Retinal pigment epithelial cell (primary cell): ENCODE measurements at regions not wholly inside any gene's neighbourhood (a gene's known extent, or its start where the extent isn't known, plus 50 kb on each side); places are given as distances from the start of the nearest gene placed in this dataset.

Experiments
- DNase-seq: peaks from one replicate; pipeline ENCODE4 v3.0.0-alpha.2; 2010; ENCODE audit warnings: low read depth
- H3K4me3 ChIP-seq: 2 replicates; pipeline ENCODE4 v1.5.1; 2011; ENCODE audit warnings: mild to moderate bottlenecking, low read length, control low read depth, moderate library complexity
- TF ChIP-seq, protein P1 (sequence below): conservative IDR thresholded peaks from 2 replicates; pipeline ENCODE4 v1.5.1; 2011; ENCODE audit warnings: low read depth, low read length, control low read depth, inconsistent platforms

DNA sequence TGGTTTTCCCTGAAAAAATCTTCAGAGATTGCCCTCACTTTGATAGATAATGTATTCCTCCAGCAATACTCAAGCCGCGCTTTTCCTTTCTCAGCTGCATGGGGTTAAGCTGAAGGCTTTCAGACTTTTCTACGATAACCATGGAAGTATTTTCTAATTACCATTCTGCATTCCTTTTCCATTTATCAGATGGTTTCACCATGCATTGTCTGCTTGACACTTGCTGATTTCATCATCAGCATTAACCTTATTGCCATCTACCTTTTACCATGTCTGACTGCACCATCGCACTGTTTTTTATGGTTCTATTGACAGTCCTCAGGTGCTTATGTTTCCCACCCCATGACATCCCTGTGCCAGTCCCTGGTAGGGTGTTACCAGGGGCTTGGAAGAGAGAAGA, 91.6 kb downstream of the DMAC1 start:
- no peak overlapping the region for H3K4me3 ChIP-seq
- DNase-seq, result no peak
- TF ChIP-seq, protein P1, sequence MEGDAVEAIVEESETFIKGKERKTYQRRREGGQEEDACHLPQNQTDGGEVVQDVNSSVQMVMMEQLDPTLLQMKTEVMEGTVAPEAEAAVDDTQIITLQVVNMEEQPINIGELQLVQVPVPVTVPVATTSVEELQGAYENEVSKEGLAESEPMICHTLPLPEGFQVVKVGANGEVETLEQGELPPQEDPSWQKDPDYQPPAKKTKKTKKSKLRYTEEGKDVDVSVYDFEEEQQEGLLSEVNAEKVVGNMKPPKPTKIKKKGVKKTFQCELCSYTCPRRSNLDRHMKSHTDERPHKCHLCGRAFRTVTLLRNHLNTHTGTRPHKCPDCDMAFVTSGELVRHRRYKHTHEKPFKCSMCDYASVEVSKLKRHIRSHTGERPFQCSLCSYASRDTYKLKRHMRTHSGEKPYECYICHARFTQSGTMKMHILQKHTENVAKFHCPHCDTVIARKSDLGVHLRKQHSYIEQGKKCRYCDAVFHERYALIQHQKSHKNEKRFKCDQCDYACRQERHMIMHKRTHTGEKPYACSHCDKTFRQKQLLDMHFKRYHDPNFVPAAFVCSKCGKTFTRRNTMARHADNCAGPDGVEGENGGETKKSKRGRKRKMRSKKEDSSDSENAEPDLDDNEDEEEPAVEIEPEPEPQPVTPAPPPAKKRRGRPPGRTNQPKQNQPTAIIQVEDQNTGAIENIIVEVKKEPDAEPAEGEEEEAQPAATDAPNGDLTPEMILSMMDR, result no peak

DNA sequence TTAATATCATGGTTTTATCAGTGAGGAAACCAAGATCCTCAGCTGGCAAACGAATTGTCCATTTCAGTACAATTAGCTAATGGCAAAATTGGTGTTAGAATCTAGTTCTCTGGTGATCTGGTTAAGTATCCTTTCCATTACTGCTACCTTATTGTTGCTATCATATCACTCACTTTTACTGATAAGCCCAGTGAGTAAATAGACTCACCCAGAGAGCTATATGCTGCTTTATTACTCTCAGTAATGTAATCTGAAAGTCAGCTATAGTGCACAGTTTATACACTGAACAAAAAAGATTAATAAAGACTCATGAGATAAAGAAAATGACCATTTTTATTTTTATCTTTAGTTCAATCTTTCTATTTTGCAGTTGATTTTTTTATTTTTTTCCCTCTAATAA, 95.0 kb downstream of the DMAC1 start:
- TF ChIP-seq, protein P1, result no peak
- H3K4me3 ChIP-seq, result no peak overlapping the region
- no peak for DNase-seq

DNA sequence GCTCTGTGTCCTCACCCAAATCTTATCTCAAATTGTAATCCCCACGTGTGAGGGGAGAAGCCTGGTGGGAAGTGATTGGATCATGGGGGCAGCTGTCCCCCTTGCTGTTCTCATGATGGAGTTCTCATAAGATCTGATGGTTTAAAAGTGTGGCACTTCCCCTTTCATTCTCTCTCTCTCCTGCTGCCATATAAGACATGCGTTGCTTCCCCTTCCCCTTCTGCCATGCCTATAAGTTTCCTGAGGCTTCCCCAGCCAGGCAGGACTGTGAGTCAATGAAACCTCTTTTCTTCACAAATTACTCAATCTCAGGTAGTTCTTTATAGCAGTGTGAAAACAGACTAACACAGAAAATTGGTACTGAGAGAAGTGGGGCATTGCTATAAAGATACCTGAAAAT, 107.7 kb downstream of the DMAC1 start:
- TF ChIP-seq, protein P1, result no peak
- no peak overlapping the region for H3K4me3 ChIP-seq
- no peak for DNase-seq

DNA sequence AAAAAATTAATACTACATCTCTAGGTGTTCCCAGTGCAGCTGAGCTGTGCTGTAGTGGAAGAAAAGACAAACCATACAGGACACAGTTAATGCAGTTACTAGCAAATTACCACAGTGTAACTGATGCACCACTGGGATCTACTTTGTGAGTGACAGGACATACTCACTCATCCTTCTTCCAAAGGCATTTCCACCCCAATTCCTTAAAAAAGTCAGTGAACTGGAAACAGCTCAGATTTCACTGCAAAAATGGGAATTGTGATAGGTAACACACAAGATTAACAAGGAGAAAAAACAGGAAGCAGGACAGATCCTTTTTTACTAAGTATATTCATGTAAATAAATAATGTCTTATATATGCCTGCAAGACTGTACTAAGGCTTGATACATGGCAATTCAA, 109.6 kb downstream of the DMAC1 start:
- no peak for DNase-seq
- H3K4me3 ChIP-seq, result no peak overlapping the region
- TF ChIP-seq, protein P1, result no peak

DNA sequence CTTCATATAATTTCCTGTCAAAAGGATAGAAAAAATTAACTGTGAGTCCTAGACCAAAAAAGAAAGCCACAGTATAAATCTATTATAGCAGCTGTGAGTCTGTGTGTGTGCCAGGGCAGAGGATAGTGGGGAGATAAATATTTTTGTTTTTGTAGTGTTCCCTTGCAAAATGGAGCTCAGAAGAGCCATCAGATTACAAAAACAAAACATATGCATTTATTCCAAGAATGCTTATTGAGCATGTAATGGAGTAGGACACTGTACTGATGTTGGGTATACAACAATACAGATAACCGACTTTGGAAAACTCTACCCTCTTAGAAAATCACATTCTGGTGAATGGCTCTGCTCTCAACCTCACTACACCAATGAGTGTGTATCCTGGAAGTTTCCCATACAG, 111.0 kb downstream of the DMAC1 start:
- TF ChIP-seq, protein P1, result no peak
- DNase-seq, result no peak
- H3K4me3 ChIP-seq, result no peak overlapping the region

DNA sequence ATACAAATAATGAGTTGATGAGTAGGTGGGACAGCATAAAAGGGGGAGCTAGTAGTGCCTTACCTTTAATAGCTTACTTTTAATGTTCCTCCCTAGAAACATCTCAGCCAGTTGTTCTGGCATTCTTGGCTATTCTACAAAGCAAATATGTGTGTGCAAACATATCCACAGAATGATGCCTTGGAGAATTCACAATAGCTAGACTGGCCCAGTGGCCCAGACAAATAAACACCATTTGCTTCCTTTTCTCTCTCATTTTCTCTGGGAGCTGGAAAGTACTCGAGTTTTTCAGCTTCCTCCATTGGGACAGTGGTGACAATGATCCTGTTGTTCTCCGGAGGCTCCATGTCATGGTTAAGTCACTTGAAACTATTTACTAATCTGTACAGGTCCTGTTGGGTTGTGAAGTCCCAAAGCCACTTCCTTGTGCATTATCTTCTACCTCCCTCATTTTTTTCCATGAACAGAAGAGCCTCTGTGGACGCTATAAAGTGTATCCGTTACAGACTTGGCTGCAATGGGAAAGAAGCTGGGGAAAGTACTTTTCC, 122.9 kb downstream of the DMAC1 start:
- DNase-seq, result no peak
- no peak overlapping the region for H3K4me3 ChIP-seq
- TF ChIP-seq, protein P1, result no peak

DNA sequence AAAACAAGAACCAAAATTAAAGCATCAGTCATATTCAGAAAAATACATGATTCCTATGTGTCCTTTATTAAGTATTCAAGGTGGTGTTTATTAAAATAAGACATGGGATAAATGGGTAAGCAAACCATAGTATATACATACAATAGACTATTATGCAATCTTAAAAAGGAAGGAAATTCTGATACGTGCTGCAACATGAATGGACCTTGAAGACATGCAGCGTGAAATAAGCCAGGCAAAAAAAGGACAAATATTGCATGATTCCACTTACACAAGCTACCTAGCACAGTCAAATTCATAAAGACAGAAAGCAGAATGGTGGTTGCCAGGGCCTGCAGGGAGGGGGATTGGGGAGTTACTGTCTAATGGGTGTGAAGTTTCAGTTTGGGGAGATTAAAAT, 127.7 kb downstream of the DMAC1 start:
- DNase-seq, result no peak
- TF ChIP-seq, protein P1, result no peak
- H3K4me3 ChIP-seq, result no peak overlapping the region
